DOHH2 (cell line): ENCODE measurements at regions not wholly inside any gene's neighbourhood (a gene's known extent, or its start where the extent isn't known, plus 50 kb on each side); places are given as distances from the start of the nearest gene placed in this dataset.

Experiments
- H3F3A ChIP-seq: fragments of 200-600 bp; sonication (generic), shearing (Covaris generic); 2 replicates; pipeline ENCODE4 v1.6.0; 2016; ENCODE audit warnings: antibody characterized with exemption, mild to moderate bottlenecking; ENCODE audit not compliant: control insufficient read depth, insufficient read depth
- H3K27ac ChIP-seq: fragments of 200-600 bp; sonication (generic); 2 replicates; pipeline ENCODE4 v1.5.1; 2014; ENCODE audit warnings: low read depth, mild to moderate bottlenecking, low read length, moderate library complexity
- H3K27me3 ChIP-seq: fragments of 200-600 bp; sonication (generic); 2 replicates; pipeline ENCODE4 v1.6.1; 2014; ENCODE audit warnings: mild to moderate bottlenecking, low read length, mixed read lengths; ENCODE audit not compliant: control insufficient read depth
- H3K36me3 ChIP-seq: fragments of 200-600 bp; sonication (generic); 2 replicates; pipeline ENCODE4 v1.6.1; 2014; ENCODE audit warnings: mild to moderate bottlenecking, low read length, moderate library complexity, mixed read lengths; ENCODE audit not compliant: control insufficient read depth
- H3K4me1 ChIP-seq: fragments of 200-600 bp; sonication (generic); 2 replicates; pipeline ENCODE4 v1.6.1; 2014; ENCODE audit warnings: mild to moderate bottlenecking, low read length, mixed read lengths; ENCODE audit not compliant: control insufficient read depth
- H3K4me2 ChIP-seq: fragments of 200-600 bp; sonication (generic); 2 replicates; pipeline ENCODE4 v1.6.0; 2014; ENCODE audit warnings: mild to moderate bottlenecking, low read length, moderate library complexity
- H3K4me3 ChIP-seq: fragments of 200-600 bp; sonication (generic); 2 replicates; pipeline ENCODE4 v1.5.1; 2014; ENCODE audit warnings: mild to moderate bottlenecking, low read length, mixed read lengths
- H3K79me2 ChIP-seq: fragments of 200-600 bp; sonication (generic); 2 replicates; pipeline ENCODE4 v1.6.1; 2014; ENCODE audit warnings: mild to moderate bottlenecking, low read length, mixed read lengths; ENCODE audit not compliant: control insufficient read depth
- H3K9me2 ChIP-seq: fragments of 200-600 bp; sonication (generic); replicated peaks from 2 replicates; pipeline ENCODE4 v1.6.1; 2014; ENCODE audit warnings: mild to moderate bottlenecking, low read length, mixed read lengths; ENCODE audit not compliant: control insufficient read depth
- H3K9me3 ChIP-seq: fragments of 200-600 bp; sonication (generic); 2 replicates; pipeline ENCODE4 v1.6.1; 2014; ENCODE audit warnings: antibody characterized with exemption, low read length, mixed read lengths; ENCODE audit not compliant: control insufficient read depth, insufficient read depth
- H4K20me1 ChIP-seq: fragments of 200-600 bp; sonication (generic); 2 replicates; pipeline ENCODE4 v1.6.0; 2014; ENCODE audit warnings: low read depth, mild to moderate bottlenecking, antibody characterized with exemption, low read length, moderate library complexity; ENCODE audit not compliant: control insufficient read depth, insufficient read depth
- CTCF ChIP-seq: fragments of 200-600 bp; sonication (generic); IDR thresholded peaks from one replicate; pipeline ENCODE4 v1.5.1; 2014; ENCODE audit warnings: antibody characterized with exemption, mild to moderate bottlenecking, low read depth, low read length; ENCODE audit not compliant: poor library complexity, severe bottlenecking
- EZH2phosphoT487 ChIP-seq: fragments of 200-600 bp; sonication (generic); IDR thresholded peaks from 2 replicates; pipeline ENCODE4 v1.6.1; 2017; ENCODE audit warnings: borderline replicate concordance, mild to moderate bottlenecking, antibody characterized with exemption, low read length, moderate library complexity, mixed read lengths

GRCh38 chr10:53645951-53646350 lies 873.4 kb upstream of the MBL2 start:
- TF ChIP-seq EZH2phosphoT487 (no peak), CTCF (no peak)
- no peak overlapping the region for H3K4me3 ChIP-seq
- no peaks in the 10 kb centered on the region for H3K79me2 ChIP-seq
- H3K4me2 ChIP-seq: no peak overlapping the region
- no peaks in the 10 kb centered on the region for H3K36me3 ChIP-seq
- H3K9me2 ChIP-seq: no peaks in the 10 kb centered on the region
- H3K27ac ChIP-seq: no peak overlapping the region
- no peaks in the 10 kb centered on the region for H3F3A ChIP-seq
- H4K20me1 ChIP-seq: no peaks in the 10 kb centered on the region
- H3K9me3 ChIP-seq: no peaks in the 10 kb centered on the region
- no peaks in the 10 kb centered on the region for H3K4me1 ChIP-seq
- no peaks in the 10 kb centered on the region for H3K27me3 ChIP-seq

GRCh38 chr10:53638006-53638405 lies 865.4 kb upstream of the MBL2 start:
- Histone ChIP-seq H3F3A (no peaks in the 10 kb centered on the region), H3K4me3 (no peak overlapping the region), H3K36me3 (no peaks in the 10 kb centered on the region), H3K9me2 (no peaks in the 10 kb centered on the region), H3K4me1 (no peaks in the 10 kb centered on the region), H3K27me3 (no peaks in the 10 kb centered on the region), H3K9me3 (no peaks in the 10 kb centered on the region), H3K79me2 (no peaks in the 10 kb centered on the region), H4K20me1 (no peaks in the 10 kb centered on the region), H3K27ac (no peak overlapping the region), H3K4me2 (no peak overlapping the region)
- TF ChIP-seq EZH2phosphoT487: no peak
- no peak for TF ChIP-seq CTCF

GRCh38 chr10:53624722-53625121 lies 852.1 kb upstream of the MBL2 start:
- H3K4me3 ChIP-seq: no peak overlapping the region
- no peaks in the 10 kb centered on the region for H3K79me2 ChIP-seq
- H3K4me1 ChIP-seq: no peaks in the 10 kb centered on the region
- H3K4me2 ChIP-seq: no peak overlapping the region
- H3K9me2 ChIP-seq: no peaks in the 10 kb centered on the region; the same call in 1 of the 2 replicates
- no peaks in the 10 kb centered on the region for H3K27me3 ChIP-seq
- H3F3A ChIP-seq: no peaks in the 10 kb centered on the region
- no peak for TF ChIP-seq CTCF
- TF ChIP-seq EZH2phosphoT487: no peak
- no peak overlapping the region for H3K27ac ChIP-seq
- no peaks in the 10 kb centered on the region for H3K9me3 ChIP-seq
- no peaks in the 10 kb centered on the region for H3K36me3 ChIP-seq
- H4K20me1 ChIP-seq: no peaks in the 10 kb centered on the region

GRCh38 chr10:53622201-53622600 lies 849.6 kb upstream of the MBL2 start:
- Histone ChIP-seq H3K36me3 (no peaks in the 10 kb centered on the region), H3K27ac (no peak overlapping the region), H3K4me3 (no peak overlapping the region), H4K20me1 (no peaks in the 10 kb centered on the region), H3K4me2 (no peak overlapping the region), H3F3A (no peaks in the 10 kb centered on the region), H3K27me3 (no peaks in the 10 kb centered on the region), H3K79me2 (no peaks in the 10 kb centered on the region), H3K9me2 (no peaks in the 10 kb centered on the region; the same call in 1 of the 2 replicates), H3K9me3 (no peaks in the 10 kb centered on the region), H3K4me1 (no peaks in the 10 kb centered on the region)
- TF ChIP-seq EZH2phosphoT487 (no peak), CTCF (no peak)
